ENCODE measurements at regions not wholly inside any gene's neighbourhood (a gene's known extent, or its start where the extent isn't known, plus 50 kb on each side); places are given as distances from the start of the nearest gene placed in this dataset.

DNA sequence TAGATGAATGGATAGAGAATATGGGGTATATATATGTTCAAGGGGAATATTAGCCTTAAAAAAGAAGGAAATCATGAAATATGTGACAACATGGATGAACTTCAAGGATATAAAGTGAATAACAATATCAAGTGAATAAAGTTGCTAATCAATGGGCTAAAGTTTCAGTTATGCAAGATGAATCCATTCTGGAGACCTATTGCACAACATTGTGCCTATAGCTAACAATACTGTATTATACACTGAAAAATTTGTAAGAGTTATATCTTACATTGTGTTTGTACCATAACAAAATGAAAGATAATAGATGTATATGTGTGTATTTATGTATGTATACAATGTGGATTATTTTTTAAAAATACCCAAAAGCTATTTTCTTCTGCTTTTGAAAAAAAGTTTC, 96.3 kb upstream of the DPYD start:
- DNase-seq (ENCODE audit: insufficient read length, low spot score), result no peak
- FAIRE-seq, result no peak

DNA sequence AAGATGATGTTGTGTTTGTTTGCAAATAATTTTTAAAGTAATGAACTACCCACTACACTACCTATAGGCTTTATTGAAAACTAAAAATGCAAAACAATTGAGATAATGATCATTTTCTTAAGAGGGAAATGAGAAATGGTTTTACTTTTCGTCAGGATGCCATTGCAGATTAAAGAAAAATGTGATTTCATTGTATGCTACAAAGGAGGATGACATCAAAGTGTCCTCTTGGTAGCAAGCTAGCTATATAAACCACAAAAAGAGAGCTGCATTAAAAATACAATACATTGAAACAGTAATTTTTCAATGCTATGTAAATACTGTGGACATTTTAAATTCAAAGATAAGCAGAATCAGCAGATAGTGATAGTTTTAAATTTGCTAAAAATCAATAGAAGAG, 87.5 kb upstream of the DPYD start:
- no peak for DNase-seq (ENCODE audit: insufficient read length, low spot score)
- no peak for FAIRE-seq
- TF ChIP-seq, protein P1, sequence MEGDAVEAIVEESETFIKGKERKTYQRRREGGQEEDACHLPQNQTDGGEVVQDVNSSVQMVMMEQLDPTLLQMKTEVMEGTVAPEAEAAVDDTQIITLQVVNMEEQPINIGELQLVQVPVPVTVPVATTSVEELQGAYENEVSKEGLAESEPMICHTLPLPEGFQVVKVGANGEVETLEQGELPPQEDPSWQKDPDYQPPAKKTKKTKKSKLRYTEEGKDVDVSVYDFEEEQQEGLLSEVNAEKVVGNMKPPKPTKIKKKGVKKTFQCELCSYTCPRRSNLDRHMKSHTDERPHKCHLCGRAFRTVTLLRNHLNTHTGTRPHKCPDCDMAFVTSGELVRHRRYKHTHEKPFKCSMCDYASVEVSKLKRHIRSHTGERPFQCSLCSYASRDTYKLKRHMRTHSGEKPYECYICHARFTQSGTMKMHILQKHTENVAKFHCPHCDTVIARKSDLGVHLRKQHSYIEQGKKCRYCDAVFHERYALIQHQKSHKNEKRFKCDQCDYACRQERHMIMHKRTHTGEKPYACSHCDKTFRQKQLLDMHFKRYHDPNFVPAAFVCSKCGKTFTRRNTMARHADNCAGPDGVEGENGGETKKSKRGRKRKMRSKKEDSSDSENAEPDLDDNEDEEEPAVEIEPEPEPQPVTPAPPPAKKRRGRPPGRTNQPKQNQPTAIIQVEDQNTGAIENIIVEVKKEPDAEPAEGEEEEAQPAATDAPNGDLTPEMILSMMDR (IDR thresholded peaks at IDR 0.05; ENCODE audit: insufficient read depth, missing control alignments), result no peak

More for the DNA sequence above, 96.3 kb upstream of the DPYD start:
- TF ChIP-seq, protein P1 (IDR thresholded peaks at IDR 0.05; ENCODE audit: insufficient read depth, missing control alignments), result no peak

DNA sequence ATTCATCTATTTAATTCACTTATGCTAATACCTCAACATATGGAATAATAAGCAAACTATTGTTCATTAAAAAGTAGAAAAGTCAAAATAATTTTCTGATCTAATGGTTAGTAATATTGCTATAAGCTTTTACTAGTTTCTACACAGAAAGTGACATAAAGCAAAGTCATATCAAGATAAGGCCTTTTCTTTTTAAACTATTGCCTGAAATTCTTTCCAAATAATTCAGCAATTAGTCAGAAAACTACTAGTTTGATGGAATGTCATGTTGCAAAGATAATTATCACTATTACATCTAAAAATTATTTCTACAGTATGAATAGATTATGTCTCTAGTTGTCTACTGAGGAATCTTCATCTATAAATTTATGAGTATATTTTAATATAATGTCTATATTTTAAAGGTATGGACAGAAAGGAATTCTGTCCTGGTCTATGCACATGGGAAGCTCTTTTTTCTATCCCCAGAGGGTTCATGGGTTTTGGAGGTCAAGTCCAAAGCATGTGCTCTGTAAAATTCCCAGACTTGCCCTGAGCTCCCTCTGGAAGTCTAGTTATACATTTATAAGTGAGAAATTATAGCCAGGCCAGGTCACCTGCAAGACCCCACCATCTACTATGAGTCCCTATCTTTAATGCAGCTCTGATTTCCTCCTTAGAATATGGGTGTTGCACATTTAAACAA, 84.6 kb upstream of the DPYD start:
- FAIRE-seq, result no peak
- DNase-seq (ENCODE audit: insufficient read length, low spot score), result no peak
- TF ChIP-seq, protein P1 (IDR thresholded peaks at IDR 0.05; ENCODE audit: insufficient read depth, missing control alignments), result no peak

DNA sequence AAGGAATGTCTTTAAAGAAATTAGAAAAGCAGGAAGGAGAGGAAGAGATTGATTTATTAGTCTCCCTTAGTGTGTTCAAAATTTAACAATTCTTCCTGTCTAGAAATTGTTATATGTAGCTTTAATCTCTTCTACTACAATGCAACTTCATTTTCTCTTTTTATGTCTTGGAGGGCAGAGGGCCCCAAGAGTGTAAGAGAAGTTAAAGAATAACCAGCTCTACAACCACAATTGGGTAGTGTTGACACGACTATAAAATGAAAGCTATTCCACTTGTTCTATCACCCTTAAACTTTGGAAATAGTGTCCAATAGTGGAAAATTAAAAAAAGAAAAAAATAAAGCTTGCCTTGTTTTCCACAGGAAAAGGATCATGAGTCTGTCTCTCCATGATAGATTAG, 82.6 kb upstream of the DPYD start:
- TF ChIP-seq, protein P1 (IDR thresholded peaks at IDR 0.05; ENCODE audit: insufficient read depth, missing control alignments), result no peak
- DNase-seq (ENCODE audit: insufficient read length, low spot score) (no peak), FAIRE-seq (no peak)

DNA sequence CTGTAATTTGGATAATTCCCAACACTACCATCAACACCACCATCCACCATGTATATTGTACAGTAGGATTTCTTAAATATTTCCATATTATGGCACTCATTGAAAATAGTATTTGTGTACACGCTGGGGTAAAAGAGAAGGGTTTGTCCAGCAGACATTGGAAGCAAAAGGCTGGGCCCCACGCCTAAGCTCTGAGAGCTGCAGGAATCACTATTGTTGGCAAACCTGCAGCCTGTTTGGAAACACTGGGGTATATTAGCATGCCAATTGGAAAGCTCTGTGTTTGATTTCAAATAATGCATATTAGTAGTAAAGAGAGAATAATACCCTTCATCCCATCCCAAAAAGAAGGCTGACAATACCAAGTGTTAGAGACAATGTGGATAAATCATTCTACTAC, 81.5 kb upstream of the DPYD start:
- FAIRE-seq (no peak), DNase-seq (ENCODE audit: insufficient read length, low spot score) (no peak)
- TF ChIP-seq, protein P1 (IDR thresholded peaks at IDR 0.05; ENCODE audit: insufficient read depth, missing control alignments), result no peak

DNA sequence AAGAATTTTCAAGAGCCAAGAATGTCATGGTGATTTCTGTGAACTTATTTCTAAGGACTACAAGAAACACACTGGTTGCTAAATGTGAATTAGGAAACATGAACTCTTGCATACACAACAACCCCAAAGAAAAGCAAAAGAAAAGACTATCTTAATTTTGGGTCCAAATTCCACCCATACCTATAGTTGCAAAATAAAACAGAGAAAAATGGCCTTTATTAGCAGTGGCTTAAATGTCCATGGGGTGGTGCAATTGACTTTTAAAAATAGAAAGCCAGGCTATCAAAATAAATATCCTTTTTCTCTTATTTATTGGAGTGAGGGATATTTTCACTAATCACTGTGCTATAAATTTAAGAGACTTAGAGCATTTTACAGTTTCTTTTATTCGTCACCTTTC, 80.9 kb upstream of the DPYD start:
- TF ChIP-seq, protein P1 (IDR thresholded peaks at IDR 0.05; ENCODE audit: insufficient read depth, missing control alignments), result peak; percentile 19
- no peak for FAIRE-seq

DNA sequence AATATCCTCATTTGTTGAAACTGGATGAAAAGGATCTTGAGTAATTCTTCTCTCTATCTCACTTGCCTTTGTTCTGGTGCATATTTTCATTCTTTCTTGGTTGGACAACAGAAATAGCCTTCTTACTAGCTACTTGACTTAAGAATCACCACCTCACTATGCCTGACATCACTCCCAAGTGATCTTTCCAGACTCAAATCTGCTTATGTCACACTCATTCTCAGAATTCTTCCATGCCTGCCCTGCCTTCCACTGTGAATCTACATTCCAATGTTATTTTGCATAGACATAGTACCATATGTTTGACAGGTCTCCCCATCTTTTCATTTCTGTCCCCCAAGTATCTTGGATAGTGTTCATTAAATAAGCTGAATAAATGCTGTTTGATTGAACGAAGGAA, 78.5 kb upstream of the DPYD start:
- FAIRE-seq, result no peak
- no peak for DNase-seq (ENCODE audit: insufficient read length, low spot score)
- TF ChIP-seq, protein P1 (IDR thresholded peaks at IDR 0.05; ENCODE audit: insufficient read depth, missing control alignments), result no peak

More for the DNA sequence above, 80.9 kb upstream of the DPYD start:
- no peak for DNase-seq (ENCODE audit: insufficient read length, low spot score)
